HEK293 (cell line): ENCODE measurements at regions not wholly inside any gene's neighbourhood (a gene's known extent, or its start where the extent isn't known, plus 50 kb on each side); places are given as distances from the start of the nearest gene placed in this dataset.

Source experiments
- CTCF ChIA-PET: fragments of 350-600 bp; formaldehyde crosslinking; extraction: SDS; loops from one replicate; lab custom pipeline; 2021; ENCODE audit warnings: antibody characterized with exemption; lab: Yijun Ruan, JAX
- POLR2A ChIA-PET: fragments of 300-600 bp; formaldehyde crosslinking; extraction: SDS; loops from one replicate; lab custom pipeline; 2020; ENCODE audit warnings: antibody characterized with exemption, inconsistent platforms; lab: Yijun Ruan, JAX
- H3K27ac ChIP-seq: fragments of 200-500 bp; sonication (Bioruptor generic); 2 replicates; pipeline ENCODE4 v1.5.1; 2014; ENCODE audit warnings: low read depth, low read length, control low read depth, inconsistent platforms; ENCODE audit errors: extremely low read depth
- H3K36me3 ChIP-seq, 2 experiments: fragments of 200-500 bp in 1 of 2; sonication (Bioruptor generic) in 1 of 2; 1 replicate in 1 of 2; 2 replicates in 1 of 2; pipeline ENCODE4 v1.5.1; 2014 to 2017; ENCODE audit warnings: inconsistent platforms in 2 of 2, low read length in 2 of 2; ENCODE audit not compliant: control insufficient read depth in 2 of 2, insufficient read depth in 1 of 2
- H3K4me1 ChIP-seq: fragments of 200-500 bp; sonication (Bioruptor generic); 2 replicates; pipeline ENCODE4 v1.5.1; 2014; ENCODE audit warnings: mild to moderate bottlenecking, low read length, inconsistent platforms; ENCODE audit not compliant: control insufficient read depth, insufficient read depth
- H3K4me3 ChIP-seq: 2 replicates; pipeline ENCODE4 v1.5.1; 2011; ENCODE audit warnings: low read depth, mild to moderate bottlenecking, control low read depth, low read length, moderate library complexity
- H3K9me3 ChIP-seq: fragments of 200-500 bp; sonication (Bioruptor generic); 2 replicates; pipeline ENCODE4 v1.5.1; 2014; ENCODE audit warnings: low read depth, low read length, inconsistent platforms; ENCODE audit not compliant: control insufficient read depth, insufficient read depth
- KLF9 ChIP-seq: fragments of 450-650 bp; formaldehyde crosslinking; IDR thresholded peaks from 2 replicates; pipeline ENCODE4 v1.5.1; 2016; ENCODE audit warnings: missing biosample characterization, missing genetic modification characterization, low read depth
- OSR2 ChIP-seq: fragments of 450-650 bp; formaldehyde crosslinking; IDR thresholded peaks from 2 replicates; pipeline ENCODE4 v1.5.1; 2016; ENCODE audit warnings: missing biosample characterization, missing genetic modification characterization
- TCF7L2 ChIP-seq: IDR thresholded peaks from 2 replicates; pipeline ENCODE4 v1.6.1; 2011; ENCODE audit warnings: low read depth, mild to moderate bottlenecking, inconsistent platforms, low read length, moderate library complexity, borderline replicate concordance
- YY2 ChIP-seq: fragments of 450-650 bp; formaldehyde crosslinking; IDR thresholded peaks from 2 replicates; pipeline ENCODE4 v1.5.1; 2016; ENCODE audit warnings: missing biosample characterization, missing genetic modification characterization
- ZBTB8A ChIP-seq: fragments of 450-650 bp; formaldehyde crosslinking; IDR thresholded peaks from 2 replicates; pipeline ENCODE4 v1.5.1; 2016; ENCODE audit warnings: missing biosample characterization, missing genetic modification characterization
- ZEB2 ChIP-seq: fragments of 450-650 bp; formaldehyde crosslinking; IDR thresholded peaks from 2 replicates; pipeline ENCODE4 v1.5.1; 2016; ENCODE audit warnings: missing biosample characterization, missing genetic modification characterization
- ZNF112 ChIP-seq: fragments of 450-650 bp; formaldehyde crosslinking; IDR thresholded peaks from 2 replicates; pipeline ENCODE4 v1.5.0; 2017; ENCODE audit warnings: missing biosample characterization, missing genetic modification characterization
- ZNF155 ChIP-seq: fragments of 450-650 bp; formaldehyde crosslinking; IDR thresholded peaks from 2 replicates; pipeline ENCODE4 v1.5.1; 2016; ENCODE audit warnings: missing biosample characterization, missing genetic modification characterization
- ZNF175 ChIP-seq: fragments of 450-650 bp; formaldehyde crosslinking; IDR thresholded peaks from 2 replicates; pipeline ENCODE4 v1.5.1; 2016; ENCODE audit warnings: missing biosample characterization, missing genetic modification characterization
- ZNF239 ChIP-seq: fragments of 450-650 bp; formaldehyde crosslinking; IDR thresholded peaks from 2 replicates; pipeline ENCODE4 v1.5.1; 2016; ENCODE audit warnings: missing biosample characterization, missing genetic modification characterization
- ZNF274 ChIP-seq, 2 experiments: fragments of 200-500 bp in 1 of 2; fragments of 450-650 bp in 1 of 2; sonication (Bioruptor generic) in 1 of 2; formaldehyde crosslinking in 1 of 2; IDR thresholded peaks; 2 replicates each; pipeline versions ENCODE4 v1.5.1 to v1.6.1; 2014 to 2016; ENCODE audit warnings: borderline replicate concordance in 1 of 2, inconsistent platforms in 1 of 2, low read length in 1 of 2, missing biosample characterization in 1 of 2, missing genetic modification characterization in 1 of 2
- ZNF341 ChIP-seq: fragments of 450-650 bp; formaldehyde crosslinking; IDR thresholded peaks from 2 replicates; pipeline ENCODE4; 2016; ENCODE audit warnings: low read depth, missing biosample characterization, missing genetic modification characterization
- ZNF433 ChIP-seq: fragments of 450-650 bp; formaldehyde crosslinking; IDR thresholded peaks from 2 replicates; pipeline ENCODE4 v1.5.1; 2016; ENCODE audit warnings: missing biosample characterization, missing genetic modification characterization, low read depth
- ZNF48 ChIP-seq: fragments of 450-650 bp; formaldehyde crosslinking; IDR thresholded peaks from 2 replicates; pipeline ENCODE4 v1.5.1; 2016; ENCODE audit warnings: missing biosample characterization, missing genetic modification characterization
- ZNF530 ChIP-seq: fragments of 450-650 bp; formaldehyde crosslinking; IDR thresholded peaks from 2 replicates; pipeline ENCODE4 v1.5.1; 2016; ENCODE audit warnings: low read depth, missing biosample characterization, missing genetic modification characterization
- ZNF549 ChIP-seq: fragments of 450-650 bp; IDR thresholded peaks from 2 replicates; pipeline ENCODE4 v1.5.1; 2018; ENCODE audit warnings: missing biosample characterization, missing genetic modification characterization, mild to moderate bottlenecking, inconsistent platforms, moderate library complexity
- ZNF596 ChIP-seq: fragments of 450-650 bp; IDR thresholded peaks from 2 replicates; pipeline ENCODE4 v1.5.0; 2018; ENCODE audit warnings: missing biosample characterization, mild to moderate bottlenecking, missing genetic modification characterization, moderate library complexity
- ZNF600 ChIP-seq: fragments of 450-650 bp; formaldehyde crosslinking; IDR thresholded peaks from 2 replicates; pipeline ENCODE4 v1.5.1; 2016; ENCODE audit warnings: missing biosample characterization, missing genetic modification characterization
- ZNF610 ChIP-seq: fragments of 450-650 bp; formaldehyde crosslinking; IDR thresholded peaks from 2 replicates; pipeline ENCODE4 v1.5.1; 2016; ENCODE audit warnings: missing biosample characterization, missing genetic modification characterization, borderline replicate concordance
- ZNF670 ChIP-seq: fragments of 450-650 bp; formaldehyde crosslinking; IDR thresholded peaks from 2 replicates; pipeline ENCODE4 v1.5.1; 2016; ENCODE audit warnings: missing biosample characterization, missing genetic modification characterization, low read depth
- ZNF701 ChIP-seq: fragments of 450-650 bp; formaldehyde crosslinking; IDR thresholded peaks from 2 replicates; pipeline ENCODE4 v1.5.1; 2016; ENCODE audit warnings: missing biosample characterization, missing genetic modification characterization
- ZNF777 ChIP-seq: fragments of 450-650 bp; formaldehyde crosslinking; IDR thresholded peaks from 2 replicates; pipeline ENCODE4 v1.5.1; 2017; ENCODE audit warnings: missing biosample characterization, missing genetic modification characterization, borderline replicate concordance
- ZNF785 ChIP-seq: fragments of 450-650 bp; formaldehyde crosslinking; IDR thresholded peaks from 2 replicates; pipeline ENCODE4 v1.5.1; 2016; ENCODE audit warnings: missing biosample characterization, missing genetic modification characterization
- ZNF792 ChIP-seq: fragments of 450-650 bp; formaldehyde crosslinking; IDR thresholded peaks from 2 replicates; pipeline ENCODE4 v1.5.1; 2016; ENCODE audit warnings: missing biosample characterization, missing genetic modification characterization
- TF ChIP-seq, protein P1 (sequence below): fragments of 450-650 bp; IDR thresholded peaks from 2 replicates; pipeline ENCODE4 v1.5.1; 2018; ENCODE audit warnings: missing biosample characterization, missing genetic modification characterization
- TF ChIP-seq, protein P2 (sequence below): fragments of 450-650 bp; formaldehyde crosslinking; IDR thresholded peaks from 2 replicates; pipeline ENCODE4 v1.5.1; 2016; ENCODE audit warnings: missing biosample characterization, missing genetic modification characterization
- TF ChIP-seq, protein P3 (sequence below): fragments of 450-650 bp; formaldehyde crosslinking; IDR thresholded peaks from 2 replicates; pipeline ENCODE4 v1.5.1; 2016; ENCODE audit warnings: missing biosample characterization, missing genetic modification characterization
- TF ChIP-seq, protein P4 (sequence below): fragments of 450-650 bp; formaldehyde crosslinking; IDR thresholded peaks from 2 replicates; pipeline ENCODE4 v1.5.1; 2016; ENCODE audit warnings: missing biosample characterization, missing genetic modification characterization, borderline replicate concordance

DNA sequence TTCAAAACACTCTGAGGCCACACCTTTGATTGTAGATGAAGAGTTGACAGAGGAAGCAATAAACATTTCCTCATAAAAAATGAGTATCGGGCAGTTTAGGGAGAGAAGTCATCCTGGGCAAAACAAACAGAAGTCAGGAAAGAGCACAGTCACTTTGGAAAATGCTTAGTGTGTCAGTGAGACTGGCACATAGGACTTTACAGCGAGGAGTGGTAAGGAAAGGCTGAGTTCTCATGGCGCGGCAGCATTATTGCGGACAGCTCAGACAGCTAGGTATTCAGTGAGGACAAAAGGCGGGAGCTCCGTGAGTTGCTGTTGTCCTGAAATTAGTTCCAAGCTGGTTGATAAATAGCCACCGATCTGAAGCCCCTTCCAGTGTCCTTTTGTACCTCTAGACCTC is 229.9 kb downstream of the SNAPC1 start:
- POLR2A ChIA-PET: no interaction called here
- H3K4me3 ChIP-seq: no peak overlapping the region
- CTCF ChIA-PET: no interaction called here
- no peaks in the 10 kb centered on the region for H3K36me3 ChIP-seq
- H3K27ac ChIP-seq: no peak overlapping the region
- TF ChIP-seq ZNF112 (tag by site-specific recombination) (no peak), ZNF155 (tag by site-specific recombination) (no peak), ZEB2 (tag by site-specific recombination) (no peak), ZNF530 (tag by site-specific recombination) (no peak), ZNF433 (tag by site-specific recombination) (no peak), YY2 (tag by site-specific recombination) (no peak), ZNF274 (IDR thresholded peaks at IDR 0.05; ENCODE audit: low read length) (no peak), ZNF274 (tag by site-specific recombination; IDR thresholded peaks at IDR 0.05; ENCODE audit: borderline replicate concordance) (no peak), ZNF785 (tag by site-specific recombination) (no peak), ZNF596 (no peak), ZNF341 (tag by site-specific recombination) (no peak), ZNF175 (tag by site-specific recombination) (no peak), ZNF670 (tag by site-specific recombination) (no peak), ZNF701 (tag by site-specific recombination) (no peak), KLF9 (tag by site-specific recombination) (no peak)
- TF ChIP-seq, protein P1, sequence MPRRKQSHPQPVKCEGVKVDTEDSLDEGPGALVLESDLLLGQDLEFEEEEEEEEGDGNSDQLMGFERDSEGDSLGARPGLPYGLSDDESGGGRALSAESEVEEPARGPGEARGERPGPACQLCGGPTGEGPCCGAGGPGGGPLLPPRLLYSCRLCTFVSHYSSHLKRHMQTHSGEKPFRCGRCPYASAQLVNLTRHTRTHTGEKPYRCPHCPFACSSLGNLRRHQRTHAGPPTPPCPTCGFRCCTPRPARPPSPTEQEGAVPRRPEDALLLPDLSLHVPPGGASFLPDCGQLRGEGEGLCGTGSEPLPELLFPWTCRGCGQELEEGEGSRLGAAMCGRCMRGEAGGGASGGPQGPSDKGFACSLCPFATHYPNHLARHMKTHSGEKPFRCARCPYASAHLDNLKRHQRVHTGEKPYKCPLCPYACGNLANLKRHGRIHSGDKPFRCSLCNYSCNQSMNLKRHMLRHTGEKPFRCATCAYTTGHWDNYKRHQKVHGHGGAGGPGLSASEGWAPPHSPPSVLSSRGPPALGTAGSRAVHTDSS (tag by site-specific recombination): no peak
- TF ChIP-seq, protein P2, sequence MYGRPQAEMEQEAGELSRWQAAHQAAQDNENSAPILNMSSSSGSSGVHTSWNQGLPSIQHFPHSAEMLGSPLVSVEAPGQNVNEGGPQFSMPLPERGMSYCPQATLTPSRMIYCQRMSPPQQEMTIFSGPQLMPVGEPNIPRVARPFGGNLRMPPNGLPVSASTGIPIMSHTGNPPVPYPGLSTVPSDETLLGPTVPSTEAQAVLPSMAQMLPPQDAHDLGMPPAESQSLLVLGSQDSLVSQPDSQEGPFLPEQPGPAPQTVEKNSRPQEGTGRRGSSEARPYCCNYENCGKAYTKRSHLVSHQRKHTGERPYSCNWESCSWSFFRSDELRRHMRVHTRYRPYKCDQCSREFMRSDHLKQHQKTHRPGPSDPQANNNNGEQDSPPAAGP (tag by site-specific recombination): no peak
- TF ChIP-seq, all 188 proteins: peak for 0
- Histone ChIP-seq H3K4me1 (no peaks in the 10 kb centered on the region), H3K9me3 (no peaks in the 10 kb centered on the region)

DNA sequence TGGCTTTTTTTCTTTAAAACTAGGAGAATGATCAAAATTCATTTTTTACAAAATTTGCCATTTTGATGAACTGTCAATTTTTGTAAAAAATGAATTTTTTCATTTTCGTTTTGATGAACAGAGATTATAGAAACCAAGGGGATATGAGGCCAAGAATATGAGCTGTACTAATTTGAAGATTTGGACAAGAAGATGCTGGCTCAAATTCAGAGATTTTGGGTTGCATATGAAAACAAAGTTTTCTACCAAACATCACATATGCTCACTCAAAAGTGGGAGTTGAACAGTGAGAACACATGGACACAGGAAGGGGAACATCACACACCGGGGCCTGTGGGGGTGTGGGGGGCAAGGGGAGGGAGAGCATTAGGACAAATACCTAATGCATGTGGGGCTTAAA is 230.7 kb downstream of the SNAPC1 start:
- POLR2A ChIA-PET: no interaction called here
- CTCF ChIA-PET: interaction anchor here (0.7 kb wide), 1 partner anchor 42 kb away, joined by 3 read pairs; no protein-coding TSS in a partner anchor
- TF ChIP-seq, protein P3, sequence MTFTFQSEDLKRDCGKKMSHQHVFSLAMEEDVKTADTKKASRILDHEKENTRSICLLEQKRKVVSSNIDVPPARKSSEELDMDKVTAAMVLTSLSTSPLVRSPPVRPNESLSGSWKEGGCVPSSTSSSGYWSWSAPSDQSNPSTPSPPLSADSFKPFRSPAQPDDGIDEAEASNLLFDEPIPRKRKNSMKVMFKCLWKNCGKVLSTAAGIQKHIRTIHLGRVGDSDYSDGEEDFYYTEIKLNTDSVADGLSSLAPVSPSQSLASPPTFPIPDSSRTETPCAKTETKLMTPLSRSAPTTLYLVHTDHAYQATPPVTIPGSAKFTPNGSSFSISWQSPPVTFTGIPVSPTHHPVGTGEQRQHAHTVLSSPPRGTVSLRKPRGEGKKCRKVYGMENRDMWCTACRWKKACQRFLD (tag by site-specific recombination): no peak
- TF ChIP-seq ZNF777 (tag by site-specific recombination): no peak
- no peak for TF ChIP-seq ZBTB8A (tag by site-specific recombination)
- TF ChIP-seq ZNF670 (tag by site-specific recombination): no peak
- no peak for TF ChIP-seq ZNF48 (tag by site-specific recombination)
- TF ChIP-seq TCF7L2: no peak
- TF ChIP-seq ZNF792 (tag by site-specific recombination): no peak
- no peak for TF ChIP-seq OSR2 (tag by site-specific recombination)
- no peak for TF ChIP-seq ZNF600 (tag by site-specific recombination)
- TF ChIP-seq, protein P4, sequence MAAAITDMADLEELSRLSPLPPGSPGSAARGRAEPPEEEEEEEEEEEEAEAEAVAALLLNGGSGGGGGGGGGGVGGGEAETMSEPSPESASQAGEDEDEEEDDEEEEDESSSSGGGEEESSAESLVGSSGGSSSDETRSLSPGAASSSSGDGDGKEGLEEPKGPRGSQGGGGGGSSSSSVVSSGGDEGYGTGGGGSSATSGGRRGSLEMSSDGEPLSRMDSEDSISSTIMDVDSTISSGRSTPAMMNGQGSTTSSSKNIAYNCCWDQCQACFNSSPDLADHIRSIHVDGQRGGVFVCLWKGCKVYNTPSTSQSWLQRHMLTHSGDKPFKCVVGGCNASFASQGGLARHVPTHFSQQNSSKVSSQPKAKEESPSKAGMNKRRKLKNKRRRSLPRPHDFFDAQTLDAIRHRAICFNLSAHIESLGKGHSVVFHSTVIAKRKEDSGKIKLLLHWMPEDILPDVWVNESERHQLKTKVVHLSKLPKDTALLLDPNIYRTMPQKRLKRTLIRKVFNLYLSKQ: no peak
- TF ChIP-seq ZNF610 (tag by site-specific recombination): no peak
- TF ChIP-seq ZNF549 (tag by site-specific recombination): no peak
- TF ChIP-seq ZNF239 (tag by site-specific recombination): no peak

More for the DNA sequence above, 230.7 kb downstream of the SNAPC1 start:
- no peaks in the 10 kb centered on the region for H3K36me3 ChIP-seq
- no peak overlapping the region for H3K4me3 ChIP-seq
- H3K4me1 ChIP-seq: no peaks in the 10 kb centered on the region
- no peaks in the 10 kb centered on the region for H3K9me3 ChIP-seq
- H3K27ac ChIP-seq: no peak overlapping the region
